Suppressor macrophage treated with lipopolysaccharide for 4 hours (primary cell): ENCODE measurements at regions not wholly inside any gene's neighbourhood (a gene's known extent, or its start where the extent isn't known, plus 50 kb on each side); places are given as distances from the start of the nearest gene placed in this dataset.
"Not testable (repeated sequence)": the region's sequence is repeated elsewhere in the genome, so short reads cannot be mapped to it uniquely, and the experiment has no call there.

ENCODE experiments used
- DNase-seq: peaks from one replicate; pipeline ENCODE4 v3.0.0-alpha.2; 2020

DNA sequence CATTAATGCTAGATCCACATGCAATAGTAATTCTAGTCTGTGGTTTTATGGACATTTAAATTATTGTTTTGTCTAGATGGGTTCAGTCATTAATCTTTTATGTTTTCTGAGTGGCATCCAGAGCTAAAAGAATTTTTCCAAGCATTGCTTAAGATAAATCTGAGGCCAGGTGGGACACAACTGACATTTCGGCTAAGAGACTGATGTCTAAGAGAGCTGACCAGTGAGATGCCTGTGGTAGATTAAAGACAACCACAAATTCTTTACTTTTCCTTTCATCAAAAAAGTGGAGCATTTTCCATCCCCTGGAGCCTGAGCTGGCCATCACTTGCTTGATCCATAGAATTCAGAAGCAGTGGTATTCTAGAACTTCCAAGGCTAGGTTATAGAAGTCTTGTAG, 182.2 kb downstream of the NRP2 start:
- DNase-seq: no peak

DNA sequence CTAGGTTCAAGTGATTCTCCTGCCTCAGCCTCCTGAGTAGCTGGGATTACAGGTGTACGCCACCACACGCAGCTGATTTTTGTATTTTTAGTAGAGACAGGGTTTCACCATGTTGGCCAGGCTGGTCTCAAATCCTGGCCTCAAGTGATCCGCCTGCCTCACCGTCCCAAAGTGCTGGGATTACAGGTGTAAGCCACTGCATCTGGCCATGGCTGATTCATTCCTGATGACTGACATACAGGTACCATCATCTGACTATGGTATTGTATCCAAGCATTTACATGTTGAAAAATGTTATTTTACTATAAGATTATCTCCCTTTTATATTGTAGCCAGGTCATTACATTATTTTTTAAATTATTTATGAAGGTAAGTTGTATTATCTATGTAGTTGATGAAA, 180.5 kb downstream of the NRP2 start:
- DNase-seq: not testable (repeated sequence)

DNA sequence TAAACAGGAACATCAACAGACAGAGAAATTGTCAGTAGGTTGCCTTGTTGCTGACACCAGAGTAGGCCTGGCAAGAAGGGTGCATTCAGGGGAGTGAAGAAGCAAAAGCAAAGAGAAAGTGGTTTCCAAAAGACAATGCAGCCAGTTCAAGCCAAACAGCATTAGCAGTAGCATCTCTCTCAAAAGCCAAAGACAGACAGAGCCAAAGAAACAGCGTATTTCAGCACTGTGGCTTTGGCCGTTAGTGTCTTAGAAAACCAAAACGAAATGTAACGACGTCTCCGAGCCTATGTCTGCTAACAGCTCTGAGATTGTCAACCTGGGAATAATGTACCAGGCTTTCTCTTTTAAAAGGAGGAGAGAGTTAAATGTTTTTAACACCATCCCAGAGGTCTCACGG, 178.6 kb downstream of the NRP2 start:
- DNase-seq: no peak

DNA sequence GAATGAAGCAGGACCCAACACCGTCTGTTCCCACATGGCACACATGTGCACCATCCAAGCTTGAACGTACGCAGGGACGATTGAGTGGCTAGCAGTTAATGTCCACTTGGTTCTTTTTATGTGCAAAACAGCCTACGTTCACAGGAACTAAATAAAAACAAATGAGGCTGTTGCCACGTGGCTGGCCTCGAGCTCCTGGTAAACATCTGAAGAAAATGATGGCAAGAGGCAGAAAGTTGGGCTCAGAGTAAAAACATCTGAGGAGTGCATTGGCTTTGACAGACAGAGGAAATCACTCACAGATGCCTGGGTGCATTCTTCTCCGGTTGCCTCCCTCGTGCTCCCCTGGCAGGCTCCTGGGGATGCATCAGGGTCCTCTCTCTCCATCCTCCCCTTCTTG, 177.9 kb downstream of the NRP2 start:
- DNase-seq: no peak

DNA sequence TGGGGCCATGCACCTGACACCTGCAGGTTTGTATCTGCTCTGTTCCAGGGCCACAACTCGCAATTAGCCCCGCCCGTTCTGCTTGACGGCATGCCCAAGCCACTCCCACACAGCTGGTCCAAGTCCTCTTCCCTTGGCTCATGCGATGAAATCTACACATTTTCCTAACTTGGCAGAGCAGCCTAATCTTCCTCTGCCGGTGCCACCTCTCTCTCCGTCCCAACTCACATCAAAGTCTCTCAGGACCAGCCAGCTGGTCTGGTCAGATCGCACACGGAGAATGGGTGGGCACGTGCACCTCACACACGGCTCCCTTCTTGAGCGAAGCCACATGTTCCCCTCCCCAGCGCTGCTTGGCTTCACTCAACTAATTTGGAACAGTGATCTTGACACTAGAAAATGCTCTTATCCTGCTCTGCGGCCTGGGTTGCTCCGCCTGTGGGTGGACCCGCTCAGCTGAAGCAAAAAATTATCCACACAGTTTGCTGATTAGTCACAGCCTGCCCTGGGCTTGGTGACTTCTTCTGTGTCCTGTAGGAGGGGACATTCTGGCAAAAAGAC, 176.7 kb downstream of the NRP2 start:
- no peak for DNase-seq

DNA sequence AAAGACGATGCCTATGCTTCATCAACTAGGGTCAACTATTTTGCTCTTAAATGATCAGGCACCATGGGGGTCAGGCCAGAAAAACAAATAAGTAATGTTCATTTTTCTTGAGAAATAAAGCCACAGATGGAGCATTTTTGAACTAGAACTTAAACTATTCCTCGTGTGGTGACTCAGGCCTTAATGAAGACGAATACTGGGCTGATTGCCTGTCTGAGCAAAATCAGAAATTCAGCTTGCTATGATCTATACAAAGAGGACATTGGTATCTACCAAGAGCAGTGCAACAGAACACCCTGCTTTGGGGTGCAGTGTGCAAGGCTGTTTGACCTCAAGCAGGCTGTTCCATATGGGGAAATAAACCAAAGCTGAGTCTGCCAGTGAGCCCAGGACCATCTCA, 176.0 kb downstream of the NRP2 start:
- DNase-seq: no peak

DNA sequence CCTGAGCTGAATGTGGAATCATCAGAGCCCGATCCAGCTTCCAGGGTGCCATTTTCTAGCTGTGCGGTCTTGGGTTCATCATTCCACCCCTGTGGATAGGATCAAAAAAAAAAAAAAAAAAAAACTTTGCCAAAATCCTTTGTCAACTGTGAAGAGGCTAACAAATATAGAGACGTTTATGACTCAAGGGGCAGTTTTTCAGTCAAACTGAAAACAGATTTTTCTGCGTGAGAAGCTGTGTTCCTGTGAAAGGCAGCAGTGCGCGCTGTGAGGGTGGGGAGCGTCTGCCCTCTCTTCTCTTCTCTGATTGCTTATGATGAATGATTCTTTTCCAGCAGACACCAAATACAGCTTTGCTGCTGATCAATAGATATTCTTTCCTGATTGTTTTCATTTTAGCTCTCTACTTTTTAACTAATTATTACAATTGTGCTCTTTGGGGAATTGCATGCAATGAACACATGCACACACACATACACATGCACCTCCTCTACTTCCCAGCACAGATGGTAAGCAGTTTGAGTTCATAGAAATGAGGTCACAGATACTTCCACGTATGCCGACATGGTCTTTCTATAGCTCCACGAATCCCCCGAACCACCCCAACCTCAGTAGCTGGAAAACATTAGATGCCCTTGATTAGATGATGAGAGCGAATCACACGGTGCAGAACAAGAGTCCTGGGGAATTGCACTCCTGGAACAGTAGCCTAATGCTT, 175.4 kb downstream of the NRP2 start:
- no peak for DNase-seq

DNA sequence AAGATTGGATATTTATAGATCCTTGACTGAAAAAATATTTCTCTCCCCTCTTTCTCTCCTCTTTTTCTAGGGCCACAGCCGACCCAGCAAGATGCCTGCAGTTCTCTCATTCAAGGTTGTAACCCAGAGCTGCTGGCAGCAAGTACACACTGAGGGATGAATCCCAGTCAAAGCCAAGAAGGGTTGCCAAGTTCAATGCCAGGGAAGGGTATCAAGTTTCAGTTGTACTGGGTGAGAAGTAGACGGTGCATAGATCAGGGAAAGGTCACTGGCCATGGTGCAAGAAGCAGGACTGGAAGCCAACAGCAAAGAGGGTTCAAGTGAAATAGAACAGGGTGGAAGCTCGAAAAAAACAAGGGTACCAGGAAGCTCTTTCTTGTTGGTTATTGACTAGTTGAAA, 170.2 kb downstream of the NRP2 start:
- no peak for DNase-seq

DNA sequence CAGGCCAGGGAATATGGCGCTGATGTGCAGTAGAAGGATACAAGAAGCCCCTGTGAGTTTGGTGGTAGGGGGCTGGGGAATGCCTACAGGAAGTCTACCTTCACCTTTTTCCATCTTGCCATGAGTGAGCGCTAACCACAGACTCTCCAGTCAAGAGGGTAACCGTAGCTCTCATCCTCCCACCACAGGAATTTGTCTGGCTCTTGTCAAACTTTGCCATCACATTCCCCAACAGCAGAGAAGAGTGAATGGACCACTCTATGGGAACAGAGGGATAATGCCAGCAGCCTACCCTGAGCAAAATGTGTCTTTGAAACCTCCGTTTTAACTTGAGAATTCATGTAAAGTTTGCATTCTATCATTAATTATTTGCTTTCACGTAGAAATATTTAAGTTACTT, 168.3 kb downstream of the NRP2 start:
- no peak for DNase-seq

DNA sequence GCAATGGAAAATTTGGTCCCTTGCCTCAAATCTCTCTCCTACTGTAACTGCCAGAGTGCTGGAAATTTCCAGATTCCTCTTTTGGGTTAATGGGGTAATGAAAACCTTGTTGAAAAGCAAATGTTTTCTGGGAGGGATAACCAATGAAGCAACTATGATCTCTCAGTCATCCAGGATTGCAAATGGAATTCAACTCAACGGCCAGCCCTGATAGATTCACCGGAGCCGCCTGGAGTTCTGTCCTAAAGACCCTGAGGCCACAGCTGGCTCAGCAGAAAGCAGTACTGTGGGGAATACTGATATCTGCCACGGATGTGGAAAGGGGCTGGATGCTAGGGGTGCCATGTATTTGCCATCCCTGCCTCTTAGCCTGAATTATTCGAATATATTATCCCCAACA, 167.8 kb downstream of the NRP2 start:
- DNase-seq: no peak

DNA sequence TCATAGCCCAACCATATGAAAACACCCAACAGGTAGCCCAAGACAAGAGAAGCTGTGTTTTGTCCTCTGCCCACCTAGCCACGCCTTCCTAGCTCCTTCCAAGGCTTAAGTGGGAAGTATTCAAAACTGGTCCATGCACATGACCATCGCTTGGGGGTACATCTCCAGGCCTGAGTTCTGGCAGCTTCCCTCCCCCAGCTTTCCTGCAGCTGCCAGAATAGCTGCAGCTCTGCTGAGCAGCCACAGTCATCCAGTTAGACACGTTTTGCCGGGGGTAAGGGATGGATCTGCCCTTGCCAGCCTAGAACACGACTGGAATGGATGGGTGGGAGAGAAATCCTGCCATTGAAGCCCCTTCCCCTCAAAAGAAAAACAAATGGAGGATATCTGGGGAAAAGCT, 166.8 kb downstream of the NRP2 start:
- no peak for DNase-seq

DNA sequence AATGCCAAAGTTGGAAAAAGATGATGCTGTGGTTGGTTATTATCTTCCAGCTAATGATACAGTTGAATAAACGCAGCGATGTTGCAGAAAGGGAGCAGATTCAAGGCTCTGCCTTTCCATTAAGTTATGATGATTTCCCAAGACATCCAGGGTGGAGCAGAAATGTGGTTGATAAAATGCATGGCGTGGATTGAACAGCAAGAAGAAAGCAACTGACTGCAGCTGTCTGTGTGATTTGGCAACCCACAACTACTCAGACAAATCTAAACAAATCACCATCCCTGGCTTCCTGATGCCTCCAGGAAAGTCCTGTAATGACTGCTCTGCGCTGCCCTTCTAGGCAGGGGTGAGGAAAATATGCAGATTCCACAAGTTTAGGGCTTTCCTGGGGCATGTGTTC, 166.3 kb downstream of the NRP2 start:
- DNase-seq: no peak
